Endodermal cell (in vitro differentiated cells): ENCODE measurements at regions not wholly inside any gene's neighbourhood (a gene's known extent, or its start where the extent isn't known, plus 50 kb on each side); places are given as distances from the start of the nearest gene placed in this dataset.

Source experiments
- DNase-seq: peaks from one replicate; pipeline ENCODE4 v3.0.0-alpha.2; 2017
- H3K27ac ChIP-seq: 2 replicates; pipeline ENCODE4 v1.5.1; 2013; ENCODE audit warnings: mild to moderate bottlenecking, low read depth, low read length, moderate library complexity
- H3K27me3 ChIP-seq: 2 replicates; pipeline ENCODE4 v1.6.1; 2013; ENCODE audit warnings: mild to moderate bottlenecking, low read length, moderate library complexity; ENCODE audit not compliant: insufficient read depth, control insufficient read depth, poor library complexity, severe bottlenecking
- H3K36me3 ChIP-seq: 2 replicates; pipeline ENCODE4 v1.7.0; 2013; ENCODE audit warnings: mild to moderate bottlenecking, low read length, moderate library complexity; ENCODE audit not compliant: control insufficient read depth, insufficient read depth
- H3K4me1 ChIP-seq: one replicate; pipeline ENCODE4 v1.7.0; 2013; ENCODE audit warnings: low read length; ENCODE audit not compliant: control insufficient read depth, insufficient read depth
- H3K4me3 ChIP-seq: 2 replicates; pipeline ENCODE4 v1.5.1; 2013; ENCODE audit warnings: mild to moderate bottlenecking, low read length, moderate library complexity
- H3K9ac ChIP-seq: 2 replicates; pipeline ENCODE4 v1.6.1; 2013; ENCODE audit warnings: mild to moderate bottlenecking, low read length, moderate library complexity; ENCODE audit not compliant: poor library complexity, severe bottlenecking; ENCODE audit errors: extremely low read depth
- H3K9me3 ChIP-seq: 2 replicates; pipeline ENCODE4 v1.6.1; 2013; ENCODE audit warnings: mild to moderate bottlenecking, low read length, moderate library complexity; ENCODE audit not compliant: control insufficient read depth
- H3K27ac Mint-ChIP-seq: 2 replicates; pipeline ENCODE4 v1.8.0; 2020; ENCODE audit warnings: mixed read lengths
- H3K27me3 Mint-ChIP-seq: 2 replicates; pipeline ENCODE4 v1.8.0; 2021; ENCODE audit warnings: mild to moderate bottlenecking, mixed read lengths; ENCODE audit not compliant: insufficient read depth
- H3K36me3 Mint-ChIP-seq: 2 replicates; pipeline ENCODE4 v1.8.0; 2020; ENCODE audit warnings: low read depth, mixed read lengths
- H3K4me1 Mint-ChIP-seq: 2 replicates; pipeline ENCODE4 v1.8.0; 2020; ENCODE audit warnings: mixed read lengths
- H3K4me3 Mint-ChIP-seq: 2 replicates; pipeline ENCODE4 v1.8.0; 2020; ENCODE audit warnings: mild to moderate bottlenecking, moderate library complexity, mixed read lengths
- H3K9me3 Mint-ChIP-seq: 2 replicates; pipeline ENCODE4 v1.8.0; 2020; ENCODE audit warnings: mild to moderate bottlenecking, mixed read lengths
- whole genome bisulfite sequencing, 2 experiments: methylation state at CpG; one replicate each; pipeline versions ENCODE4 v1.1.5 to v1.1.7; 2013; ENCODE audit warnings: missing lambda C conversion rate in 2 of 2, mixed read lengths in 1 of 2; ENCODE audit not compliant: insufficient coverage in 1 of 2, insufficient read length in 1 of 2; 5-methylcytosine and 5-hydroxymethylcytosine counted together
- TF ChIP-seq, protein P1 (sequence below): fragments of 200-600 bp; sonication (generic); conservative IDR thresholded peaks from 2 replicates; pipeline ENCODE4 v1.5.0; 2021; ENCODE audit warnings: antibody characterized with exemption, mild to moderate bottlenecking

- Histone ChIP-seq H3K27ac (no peak overlapping the region), H3K9ac (no peak overlapping the region), H3K9me3 (no peaks in the 10 kb centered on the region), H3K36me3 (no peaks in the 10 kb centered on the region), H3K4me1 (no peaks in the 10 kb centered on the region), H3K27me3 (no peaks in the 10 kb centered on the region), H3K4me3 (no peak overlapping the region)
- no peak overlapping the region for H3K27ac Mint-ChIP-seq
- H3K9me3 Mint-ChIP-seq: no peaks in the 10 kb centered on the region
- DNase-seq: peak; percentile 55
- H3K4me1 Mint-ChIP-seq: no peaks in the 10 kb centered on the region
- H3K4me3 Mint-ChIP-seq: no peak overlapping the region
- no peaks in the 10 kb centered on the region for H3K36me3 Mint-ChIP-seq
- TF ChIP-seq, protein P1, sequence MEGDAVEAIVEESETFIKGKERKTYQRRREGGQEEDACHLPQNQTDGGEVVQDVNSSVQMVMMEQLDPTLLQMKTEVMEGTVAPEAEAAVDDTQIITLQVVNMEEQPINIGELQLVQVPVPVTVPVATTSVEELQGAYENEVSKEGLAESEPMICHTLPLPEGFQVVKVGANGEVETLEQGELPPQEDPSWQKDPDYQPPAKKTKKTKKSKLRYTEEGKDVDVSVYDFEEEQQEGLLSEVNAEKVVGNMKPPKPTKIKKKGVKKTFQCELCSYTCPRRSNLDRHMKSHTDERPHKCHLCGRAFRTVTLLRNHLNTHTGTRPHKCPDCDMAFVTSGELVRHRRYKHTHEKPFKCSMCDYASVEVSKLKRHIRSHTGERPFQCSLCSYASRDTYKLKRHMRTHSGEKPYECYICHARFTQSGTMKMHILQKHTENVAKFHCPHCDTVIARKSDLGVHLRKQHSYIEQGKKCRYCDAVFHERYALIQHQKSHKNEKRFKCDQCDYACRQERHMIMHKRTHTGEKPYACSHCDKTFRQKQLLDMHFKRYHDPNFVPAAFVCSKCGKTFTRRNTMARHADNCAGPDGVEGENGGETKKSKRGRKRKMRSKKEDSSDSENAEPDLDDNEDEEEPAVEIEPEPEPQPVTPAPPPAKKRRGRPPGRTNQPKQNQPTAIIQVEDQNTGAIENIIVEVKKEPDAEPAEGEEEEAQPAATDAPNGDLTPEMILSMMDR: no peak
- H3K27me3 Mint-ChIP-seq: no peaks in the 10 kb centered on the region
- 65 to 67% methylated on average over 4 of the region's 4 CpGs for WGBS, 2 experiments
These were observed 502.8 kb upstream of the GOT2 start for GRCh38 chr16:59236804-59237458.

GRCh38 chr16:59224401-59224800, 490.3 kb upstream of the GOT2 start:
- Histone ChIP-seq H3K9ac (no peak overlapping the region), H3K27me3 (no peaks in the 10 kb centered on the region), H3K9me3 (peaks cover 4% of the 10 kb centered on the region), H3K27ac (no peak overlapping the region), H3K4me3 (no peak overlapping the region), H3K36me3 (no peaks in the 10 kb centered on the region), H3K4me1 (peaks cover 18% of the 10 kb centered on the region)
- Mint-ChIP-seq H3K4me3 (no peak overlapping the region), H3K27me3 (no peaks in the 10 kb centered on the region), H3K4me1 (peaks cover 22% of the 10 kb centered on the region), H3K36me3 (no peaks in the 10 kb centered on the region), H3K27ac (peak overlapping the region; percentile 55), H3K9me3 (peaks cover 17% of the 10 kb centered on the region)
- no peak for DNase-seq
- WGBS, 2 experiments: 33 to 54% methylated on average over 1 to 2 of the region's 2 CpGs
- TF ChIP-seq, protein P1: no peak

DNA sequence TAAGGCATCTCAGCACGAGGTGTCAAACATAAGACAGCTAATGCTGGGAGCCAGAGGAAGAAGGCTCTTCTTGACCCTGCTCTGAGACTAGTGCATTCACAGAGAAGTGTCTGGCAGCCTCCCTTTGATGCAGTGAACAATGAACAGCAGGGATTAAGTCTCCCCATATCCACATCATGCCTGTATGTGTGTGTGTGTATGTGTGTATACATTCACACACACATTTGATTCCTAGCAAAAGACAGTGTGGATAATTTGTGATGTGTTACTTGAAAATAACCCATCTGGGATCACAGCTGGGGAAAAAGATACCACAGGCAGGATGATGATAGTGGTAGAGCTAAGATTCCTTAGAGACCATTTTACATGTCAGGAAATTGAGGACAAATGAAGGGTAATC, 485.9 kb upstream of the GOT2 start:
- H3K9me3 ChIP-seq: peaks cover 6% of the 10 kb centered on the region

More for the DNA sequence above, 485.9 kb upstream of the GOT2 start:
- DNase-seq: no peak
- peaks cover 10% of the 10 kb centered on the region for H3K9me3 Mint-ChIP-seq
- peaks cover 18% of the 10 kb centered on the region for H3K4me1 ChIP-seq
- H3K27ac Mint-ChIP-seq: no peak overlapping the region
- H3K9ac ChIP-seq: no peak overlapping the region
- H3K36me3 ChIP-seq: no peaks in the 10 kb centered on the region
- H3K27me3 ChIP-seq: no peaks in the 10 kb centered on the region
- TF ChIP-seq, protein P1: no peak
- peak overlapping the region; percentile 39 for H3K27ac ChIP-seq
- H3K4me1 Mint-ChIP-seq: peaks cover 22% of the 10 kb centered on the region
- no peaks in the 10 kb centered on the region for H3K36me3 Mint-ChIP-seq
- no peaks in the 10 kb centered on the region for H3K27me3 Mint-ChIP-seq
- no peak overlapping the region for H3K4me3 Mint-ChIP-seq
- WGBS, 2 experiments: 20 to 78% methylated on average over 1 of the region's 1 CpG
- H3K4me3 ChIP-seq: no peak overlapping the region
